Panc1 (cell line): ENCODE measurements at regions not wholly inside any gene's neighbourhood (a gene's known extent, or its start where the extent isn't known, plus 50 kb on each side); places are given as distances from the start of the nearest gene placed in this dataset.

Source experiments
- ATAC-seq: fragments of 200-7000 bp; cut with Tn5 transposase; 2 replicates; pipeline ENCODE4 v1.9.1; 2020; ENCODE audit warnings: mild to moderate bottlenecking, moderate library complexity
- BruUV-seq: library from RNA; stranded (reverse); fragments of 400-500 nt; replicated peaks from 2 replicates; lab custom pipeline; 2021; lab: Mats Ljungman, UMichigan
- CTCF ChIA-PET: fragments of 300-600 bp; sonication (Branson Sonifier 250); formaldehyde crosslinking; loops from one replicate; lab custom pipeline; 2022; ENCODE audit warnings: antibody characterized with exemption; lab: Charles Lee
- POLR2A ChIA-PET: fragments of 300-600 bp; sonication (Branson Sonifier 250); formaldehyde crosslinking; loops from one replicate; lab custom pipeline; 2022; ENCODE audit warnings: antibody characterized with exemption; lab: Charles Lee
- DNase-seq: peaks from one replicate; pipeline ENCODE4 v3.0.0-alpha.2; 2010; ENCODE audit warnings: low read depth, low spot score
- H3K27ac ChIP-seq: 2 replicates; pipeline ENCODE4 v1.5.1; 2011; ENCODE audit warnings: mild to moderate bottlenecking, low read length, inconsistent platforms
- H3K27me3 ChIP-seq: fragments of 200-500 bp; sonication (Bioruptor generic); 2 replicates; pipeline ENCODE4 v1.6.0; 2014; ENCODE audit warnings: low read length, inconsistent platforms; ENCODE audit not compliant: control insufficient read depth, insufficient read depth
- H3K36me3 ChIP-seq: fragments of 200-500 bp; sonication (Bioruptor generic); 2 replicates; pipeline ENCODE4 v1.5.1; 2014; ENCODE audit warnings: inconsistent platforms, mild to moderate bottlenecking, low read length, moderate library complexity; ENCODE audit not compliant: control insufficient read depth, insufficient read depth
- H3K4me1 ChIP-seq: 2 replicates; pipeline ENCODE4 v1.5.1; 2011; ENCODE audit warnings: inconsistent platforms, mild to moderate bottlenecking, low read length, moderate library complexity; ENCODE audit not compliant: control insufficient read depth, insufficient read depth
- H3K4me3 ChIP-seq, 2 experiments: 2 replicates each; pipeline ENCODE4 v1.5.1; 2011 to 2012; ENCODE audit warnings: low read depth in 2 of 2, low read length in 2 of 2, mild to moderate bottlenecking in 2 of 2, inconsistent platforms in 1 of 2, moderate library complexity in 1 of 2
- H3K9me3 ChIP-seq: fragments of 200-500 bp; sonication (Bioruptor generic); 2 replicates; pipeline ENCODE4 v1.5.1; 2014; ENCODE audit warnings: low read depth, mild to moderate bottlenecking, inconsistent platforms, low read length, moderate library complexity; ENCODE audit not compliant: control insufficient read depth, insufficient read depth
- POLR2AphosphoS5 ChIP-seq: IDR thresholded peaks from 2 replicates; pipeline ENCODE4 v1.6.1; 2012; ENCODE audit warnings: mild to moderate bottlenecking, low read depth, low read length, moderate library complexity
- SIN3A ChIP-seq: IDR thresholded peaks from 2 replicates; pipeline ENCODE4 v1.6.1; 2012; ENCODE audit warnings: low read depth, mild to moderate bottlenecking, low read length, moderate library complexity, borderline replicate concordance; ENCODE audit not compliant: insufficient read depth
- TCF7L2 ChIP-seq: IDR thresholded peaks from 2 replicates; pipeline ENCODE4 v1.6.1; 2011; ENCODE audit warnings: mild to moderate bottlenecking, low read depth, low read length, inconsistent platforms
- in situ Hi-C: cut with HindIII; loops from 2 replicates; pipeline ENCODE4 v1.10.0; 2016; ENCODE audit warnings: low sequenced_read_pairs, low pct_unique_long_range_greater_than_20kb
- intact Hi-C: fragments of 100-400 bp; cut with micrococcal nuclease; formaldehyde crosslinking; loops from one replicate; pipeline ENCODE4 v1.10.0; 2022; ENCODE audit not compliant: unreplicated experiment
- TF ChIP-seq, protein P1 (sequence below): fragments of 450-650 bp; IDR thresholded peaks from 2 replicates; pipeline ENCODE4 v1.5.1; 2017; ENCODE audit warnings: mild to moderate bottlenecking
- TF ChIP-seq, protein P2 (sequence below), 2 experiments: IDR thresholded peaks; 2 replicates each; pipeline ENCODE4 v1.6.1; 2011 to 2012; ENCODE audit warnings: low read depth in 2 of 2, control low read depth in 1 of 2, low read length in 1 of 2, mild to moderate bottlenecking in 1 of 2, moderate library complexity in 1 of 2; ENCODE audit not compliant: insufficient read depth in 1 of 2

DNA sequence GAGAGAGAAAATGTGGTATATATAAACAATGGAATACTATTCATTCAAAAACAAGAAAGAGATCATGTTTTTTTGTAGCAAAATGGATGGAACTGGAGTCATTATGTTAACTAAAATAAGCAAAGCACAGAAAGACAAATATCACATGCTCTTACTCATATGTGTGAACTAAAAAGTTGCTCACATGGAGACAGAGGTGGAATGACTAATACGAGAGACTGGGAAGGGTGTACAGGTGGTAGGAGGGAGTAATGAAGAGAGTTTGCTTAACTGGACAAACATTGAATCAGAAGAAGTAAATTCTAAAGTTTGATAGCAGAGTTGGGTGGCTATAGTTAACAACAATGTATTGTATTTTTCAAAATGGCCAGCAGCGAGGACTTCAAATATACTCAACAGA is 1080.7 kb upstream of the CHAC2 start:
- ATAC-seq = no peak
- in situ Hi-C loops = no loop called here
- Histone ChIP-seq H3K4me3 (no peak overlapping the region), H3K9me3 (no peaks in the 10 kb centered on the region; the same call in 1 of the 2 replicates), H3K4me1 (no peaks in the 10 kb centered on the region), H3K36me3 (no peaks in the 10 kb centered on the region), H3K27ac (no peak overlapping the region), H3K27me3 (no peaks in the 10 kb centered on the region)
- ChIA-PET CTCF (no interaction called here), POLR2A (no interaction called here)
- no peak for DNase-seq
- TF ChIP-seq, protein P1, sequence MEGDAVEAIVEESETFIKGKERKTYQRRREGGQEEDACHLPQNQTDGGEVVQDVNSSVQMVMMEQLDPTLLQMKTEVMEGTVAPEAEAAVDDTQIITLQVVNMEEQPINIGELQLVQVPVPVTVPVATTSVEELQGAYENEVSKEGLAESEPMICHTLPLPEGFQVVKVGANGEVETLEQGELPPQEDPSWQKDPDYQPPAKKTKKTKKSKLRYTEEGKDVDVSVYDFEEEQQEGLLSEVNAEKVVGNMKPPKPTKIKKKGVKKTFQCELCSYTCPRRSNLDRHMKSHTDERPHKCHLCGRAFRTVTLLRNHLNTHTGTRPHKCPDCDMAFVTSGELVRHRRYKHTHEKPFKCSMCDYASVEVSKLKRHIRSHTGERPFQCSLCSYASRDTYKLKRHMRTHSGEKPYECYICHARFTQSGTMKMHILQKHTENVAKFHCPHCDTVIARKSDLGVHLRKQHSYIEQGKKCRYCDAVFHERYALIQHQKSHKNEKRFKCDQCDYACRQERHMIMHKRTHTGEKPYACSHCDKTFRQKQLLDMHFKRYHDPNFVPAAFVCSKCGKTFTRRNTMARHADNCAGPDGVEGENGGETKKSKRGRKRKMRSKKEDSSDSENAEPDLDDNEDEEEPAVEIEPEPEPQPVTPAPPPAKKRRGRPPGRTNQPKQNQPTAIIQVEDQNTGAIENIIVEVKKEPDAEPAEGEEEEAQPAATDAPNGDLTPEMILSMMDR = no peak
- no peak for TF ChIP-seq SIN3A
- TF ChIP-seq POLR2AphosphoS5 = no peak
- TF ChIP-seq TCF7L2 = no peak
- TF ChIP-seq, protein P2, sequence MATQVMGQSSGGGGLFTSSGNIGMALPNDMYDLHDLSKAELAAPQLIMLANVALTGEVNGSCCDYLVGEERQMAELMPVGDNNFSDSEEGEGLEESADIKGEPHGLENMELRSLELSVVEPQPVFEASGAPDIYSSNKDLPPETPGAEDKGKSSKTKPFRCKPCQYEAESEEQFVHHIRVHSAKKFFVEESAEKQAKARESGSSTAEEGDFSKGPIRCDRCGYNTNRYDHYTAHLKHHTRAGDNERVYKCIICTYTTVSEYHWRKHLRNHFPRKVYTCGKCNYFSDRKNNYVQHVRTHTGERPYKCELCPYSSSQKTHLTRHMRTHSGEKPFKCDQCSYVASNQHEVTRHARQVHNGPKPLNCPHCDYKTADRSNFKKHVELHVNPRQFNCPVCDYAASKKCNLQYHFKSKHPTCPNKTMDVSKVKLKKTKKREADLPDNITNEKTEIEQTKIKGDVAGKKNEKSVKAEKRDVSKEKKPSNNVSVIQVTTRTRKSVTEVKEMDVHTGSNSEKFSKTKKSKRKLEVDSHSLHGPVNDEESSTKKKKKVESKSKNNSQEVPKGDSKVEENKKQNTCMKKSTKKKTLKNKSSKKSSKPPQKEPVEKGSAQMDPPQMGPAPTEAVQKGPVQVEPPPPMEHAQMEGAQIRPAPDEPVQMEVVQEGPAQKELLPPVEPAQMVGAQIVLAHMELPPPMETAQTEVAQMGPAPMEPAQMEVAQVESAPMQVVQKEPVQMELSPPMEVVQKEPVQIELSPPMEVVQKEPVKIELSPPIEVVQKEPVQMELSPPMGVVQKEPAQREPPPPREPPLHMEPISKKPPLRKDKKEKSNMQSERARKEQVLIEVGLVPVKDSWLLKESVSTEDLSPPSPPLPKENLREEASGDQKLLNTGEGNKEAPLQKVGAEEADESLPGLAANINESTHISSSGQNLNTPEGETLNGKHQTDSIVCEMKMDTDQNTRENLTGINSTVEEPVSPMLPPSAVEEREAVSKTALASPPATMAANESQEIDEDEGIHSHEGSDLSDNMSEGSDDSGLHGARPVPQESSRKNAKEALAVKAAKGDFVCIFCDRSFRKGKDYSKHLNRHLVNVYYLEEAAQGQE (IDR thresholded peaks at IDR 0.05; ENCODE audit: insufficient read depth in 1 of 2, low read depth in 2 of 2, low read length in 1 of 2) = no peak
- intact Hi-C loops = no loop called here
- no TSS peak for BruUV-seq

DNA sequence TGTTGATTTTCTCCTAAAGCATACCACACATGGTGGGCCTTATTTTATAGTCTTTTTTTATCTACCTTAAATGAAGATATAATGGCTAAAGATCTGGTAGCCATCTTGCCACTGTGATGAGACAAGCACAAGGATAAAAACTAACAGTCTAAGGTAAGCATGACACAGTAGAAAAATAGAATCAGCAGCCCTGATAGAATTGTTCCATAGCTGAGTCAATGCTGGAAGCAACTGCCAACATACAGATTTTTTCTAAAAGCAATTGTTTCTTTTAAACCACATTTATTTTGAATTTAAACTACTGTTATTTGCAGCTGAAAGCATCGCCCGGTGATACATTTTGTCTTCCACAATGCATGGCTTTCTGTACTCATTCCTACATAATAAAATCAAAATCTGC is 1091.5 kb upstream of the CHAC2 start:
- in situ Hi-C loops (no loop called here), intact Hi-C loops (no loop called here)
- Histone ChIP-seq H3K27me3 (no peaks in the 10 kb centered on the region), H3K36me3 (no peaks in the 10 kb centered on the region), H3K4me1 (no peaks in the 10 kb centered on the region), H3K27ac (no peak overlapping the region), H3K4me3 (no peak overlapping the region), H3K9me3 (no peaks in the 10 kb centered on the region)
- no peak for DNase-seq
- ATAC-seq = no peak
- no peak for TF ChIP-seq POLR2AphosphoS5
- TF ChIP-seq, protein P2 (IDR thresholded peaks at IDR 0.05; ENCODE audit: insufficient read depth in 1 of 2, low read depth in 2 of 2, low read length in 1 of 2) = no peak
- TF ChIP-seq, protein P1 = no peak
- no peak for TF ChIP-seq SIN3A
- TF ChIP-seq TCF7L2 = no peak
- no TSS peak for BruUV-seq
- CTCF ChIA-PET = no interaction called here
- POLR2A ChIA-PET = no interaction called here
